ENCODE measurements at regions not wholly inside any gene's neighbourhood (a gene's known extent, or its start where the extent isn't known, plus 50 kb on each side); places are given as distances from the start of the nearest gene placed in this dataset.

- ChIA-PET POLR2A (no interaction called here), CTCF (no interaction called here)
Measured at GRCh38 chr10:128870830-128871597, 596.0 kb upstream of the MGMT start.

- POLR2A ChIA-PET = no interaction called here
- CTCF ChIA-PET = no interaction called here
Measured at GRCh38 chr10:128871671-128872231, 595.3 kb upstream of the MGMT start.

- ChIA-PET POLR2A (no interaction called here), CTCF (no interaction called here)
Measured at GRCh38 chr10:128873411-128874054, 593.5 kb upstream of the MGMT start.

- POLR2A ChIA-PET = no interaction called here
- CTCF ChIA-PET = no interaction called here
Measured at GRCh38 chr10:128874331-128874730, 592.7 kb upstream of the MGMT start.

GRCh38 chr10:128875030-128875744, 591.9 kb upstream of the MGMT start:
- CTCF ChIA-PET = no interaction called here
- POLR2A ChIA-PET = no interaction called here

- ChIA-PET POLR2A (no interaction called here), CTCF (no interaction called here)
Measured at GRCh38 chr10:128875956-128876736, 590.9 kb upstream of the MGMT start.

- CTCF ChIA-PET = no interaction called here
Measured at GRCh38 chr10:128877141-128877540, 589.9 kb upstream of the MGMT start.

GRCh38 chr10:128877936-128878335, 589.1 kb upstream of the MGMT start:
- POLR2A ChIA-PET = no interaction called here
- CTCF ChIA-PET = no interaction called here

More at GRCh38 chr10:128877141-128877540, 589.9 kb upstream of the MGMT start:
- POLR2A ChIA-PET = no interaction called here

- ChIA-PET CTCF (no interaction called here), POLR2A (no interaction called here)
Measured at GRCh38 chr10:128879030-128879429, 588.0 kb upstream of the MGMT start.

- CTCF ChIA-PET = no interaction called here
- POLR2A ChIA-PET = no interaction called here
Measured at GRCh38 chr10:128879441-128880140, 587.5 kb upstream of the MGMT start.

GRCh38 chr10:128880159-128880725, 586.8 kb upstream of the MGMT start:
- CTCF ChIA-PET = no interaction called here
- POLR2A ChIA-PET = no interaction called here

- POLR2A ChIA-PET = no interaction called here
Measured at GRCh38 chr10:128881086-128881485, 586.0 kb upstream of the MGMT start.

GRCh38 chr10:128883231-128884032, 583.6 kb upstream of the MGMT start:
- POLR2A ChIA-PET = no interaction called here
- CTCF ChIA-PET = no interaction called here

More at GRCh38 chr10:128881086-128881485, 586.0 kb upstream of the MGMT start:
- CTCF ChIA-PET = no interaction called here

GRCh38 chr10:128884033-128884425, 583.0 kb upstream of the MGMT start:
- ChIA-PET CTCF (no interaction called here), POLR2A (no interaction called here)

GRCh38 chr10:128884496-128885072, 582.5 kb upstream of the MGMT start:
- POLR2A ChIA-PET = no interaction called here
- CTCF ChIA-PET = no interaction called here

GRCh38 chr10:128885573-128886555, 581.2 kb upstream of the MGMT start:
- ChIA-PET POLR2A (no interaction called here), CTCF (no interaction called here)

GRCh38 chr10:128887856-128888255, 579.2 kb upstream of the MGMT start:
- POLR2A ChIA-PET = no interaction called here
- CTCF ChIA-PET = no interaction called here

Data from activated CD8-positive, alpha-beta memory T cell treated with anti-CD3 and anti-CD28 coated beads for 36 hours (primary cell).